ENCODE measurements at regions not wholly inside any gene's neighbourhood (a gene's known extent, or its start where the extent isn't known, plus 50 kb on each side); places are given as distances from the start of the nearest gene placed in this dataset.

DNA sequence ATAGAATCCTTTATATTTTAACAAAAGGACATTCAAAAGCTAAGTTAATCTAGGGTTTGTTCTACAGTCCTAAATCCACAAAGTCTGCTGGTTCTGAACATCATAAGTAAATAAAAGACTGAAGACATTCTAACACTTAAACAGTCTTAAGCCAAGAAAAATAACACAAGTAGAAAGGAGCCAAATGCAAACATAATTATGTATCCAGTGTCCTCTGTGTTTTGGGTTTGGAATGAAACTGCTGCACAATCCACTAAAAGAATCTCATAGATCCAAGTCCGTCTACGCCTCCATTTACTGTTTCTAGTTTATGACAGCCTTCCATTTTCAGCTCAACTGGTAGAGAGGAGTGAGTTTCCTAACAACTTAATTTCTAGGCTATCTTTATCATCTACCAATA, 623.6 kb upstream of the FZD8 start:
- no peak for TF ChIP-seq POLR2AphosphoS5 (IDR thresholded peaks at IDR 0.05)
- TF ChIP-seq, protein P1, sequence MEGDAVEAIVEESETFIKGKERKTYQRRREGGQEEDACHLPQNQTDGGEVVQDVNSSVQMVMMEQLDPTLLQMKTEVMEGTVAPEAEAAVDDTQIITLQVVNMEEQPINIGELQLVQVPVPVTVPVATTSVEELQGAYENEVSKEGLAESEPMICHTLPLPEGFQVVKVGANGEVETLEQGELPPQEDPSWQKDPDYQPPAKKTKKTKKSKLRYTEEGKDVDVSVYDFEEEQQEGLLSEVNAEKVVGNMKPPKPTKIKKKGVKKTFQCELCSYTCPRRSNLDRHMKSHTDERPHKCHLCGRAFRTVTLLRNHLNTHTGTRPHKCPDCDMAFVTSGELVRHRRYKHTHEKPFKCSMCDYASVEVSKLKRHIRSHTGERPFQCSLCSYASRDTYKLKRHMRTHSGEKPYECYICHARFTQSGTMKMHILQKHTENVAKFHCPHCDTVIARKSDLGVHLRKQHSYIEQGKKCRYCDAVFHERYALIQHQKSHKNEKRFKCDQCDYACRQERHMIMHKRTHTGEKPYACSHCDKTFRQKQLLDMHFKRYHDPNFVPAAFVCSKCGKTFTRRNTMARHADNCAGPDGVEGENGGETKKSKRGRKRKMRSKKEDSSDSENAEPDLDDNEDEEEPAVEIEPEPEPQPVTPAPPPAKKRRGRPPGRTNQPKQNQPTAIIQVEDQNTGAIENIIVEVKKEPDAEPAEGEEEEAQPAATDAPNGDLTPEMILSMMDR (IDR thresholded peaks at IDR 0.05): no peak
- TF ChIP-seq POLR2A (IDR thresholded peaks at IDR 0.05): no peak
- no peak for TF ChIP-seq EP300 (IDR thresholded peaks at IDR 0.05)
- WGBS, 5 donors: 63 to 69% (median 67%) methylated on average over 2 of the region's 2 CpGs
- Histone ChIP-seq H3K4me3 (no peak overlapping the region), H3K4me1 (no peaks in the 10 kb centered on the region), H3K27me3 (no peaks in the 10 kb centered on the region), H3K9me3 (no peaks in the 10 kb centered on the region), H3K27ac (no peak overlapping the region), H3K36me3 (no peaks in the 10 kb centered on the region)
- intact Hi-C loops (cut with DNase I; ENCODE audit: low total_unique reads): no loop called here
- DNase-seq: no peak

DNA sequence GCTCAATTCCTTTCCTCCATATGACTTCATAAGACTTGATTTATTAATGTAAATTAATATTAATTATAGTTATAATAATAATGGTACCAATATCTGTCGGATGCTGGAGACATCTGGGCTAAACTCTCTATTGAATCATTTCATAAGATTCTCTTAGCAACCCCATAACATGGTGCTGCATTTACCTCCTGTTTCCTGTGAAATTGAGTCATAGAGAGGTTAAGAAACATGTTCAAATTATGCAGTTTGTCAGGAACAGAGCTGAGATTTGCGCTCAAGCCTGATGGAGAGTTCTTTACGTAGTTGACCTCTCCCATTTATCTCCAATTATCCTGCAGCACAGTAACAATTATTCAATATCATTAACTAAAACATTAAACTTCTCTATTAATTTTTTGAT, 621.8 kb upstream of the FZD8 start:
- Histone ChIP-seq H3K4me3 (no peak overlapping the region), H3K36me3 (no peaks in the 10 kb centered on the region), H3K9me3 (no peaks in the 10 kb centered on the region), H3K4me1 (no peaks in the 10 kb centered on the region), H3K27ac (no peak overlapping the region), H3K27me3 (no peaks in the 10 kb centered on the region)
- TF ChIP-seq POLR2AphosphoS5 (IDR thresholded peaks at IDR 0.05) (no peak), EP300 (IDR thresholded peaks at IDR 0.05) (no peak), POLR2A (IDR thresholded peaks at IDR 0.05) (no peak)
- TF ChIP-seq, protein P1 (IDR thresholded peaks at IDR 0.05): no peak
- intact Hi-C loops (cut with DNase I; ENCODE audit: low total_unique reads): no loop called here
- 86 to 97% (median 91%) methylated on average over 3 of the region's 3 CpGs for WGBS, 5 donors
- DNase-seq: no peak

DNA sequence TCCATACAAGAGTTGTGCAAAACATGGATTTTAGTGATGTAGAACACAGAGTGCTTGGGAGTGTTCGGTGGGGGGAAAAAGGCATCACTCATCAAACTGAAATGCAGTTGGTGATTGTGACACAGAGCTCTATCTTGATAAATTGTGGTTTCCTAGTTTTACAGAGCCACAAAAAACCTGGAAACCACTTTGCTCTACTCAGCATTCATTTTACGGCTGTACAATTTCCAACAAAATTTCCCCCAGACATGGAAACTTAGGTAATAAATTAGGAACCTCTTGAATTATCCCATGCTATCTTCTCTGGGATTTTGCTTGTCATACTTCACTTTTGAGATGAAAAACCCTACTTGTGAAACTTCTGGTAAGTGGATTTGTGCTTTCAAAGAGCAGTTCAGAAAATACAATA, 614.9 kb upstream of the FZD8 start:
- Histone ChIP-seq H3K9me3 (no peaks in the 10 kb centered on the region), H3K27ac (no peak overlapping the region), H3K36me3 (no peaks in the 10 kb centered on the region), H3K4me3 (no peak overlapping the region), H3K27me3 (no peaks in the 10 kb centered on the region), H3K4me1 (no peaks in the 10 kb centered on the region)
- peak in 1 of 2 donors; percentile 11 for DNase-seq
- intact Hi-C loops (cut with DNase I; ENCODE audit: low total_unique reads): no loop called here
- 54 to 77% (median 71%) methylated on average over 2 of the region's 2 CpGs for WGBS, 5 donors
- TF ChIP-seq POLR2A (IDR thresholded peaks at IDR 0.05): no peak
- TF ChIP-seq, protein P1 (IDR thresholded peaks at IDR 0.05): no peak
- TF ChIP-seq EP300 (IDR thresholded peaks at IDR 0.05): no peak
- no peak for TF ChIP-seq POLR2AphosphoS5 (IDR thresholded peaks at IDR 0.05)

DNA sequence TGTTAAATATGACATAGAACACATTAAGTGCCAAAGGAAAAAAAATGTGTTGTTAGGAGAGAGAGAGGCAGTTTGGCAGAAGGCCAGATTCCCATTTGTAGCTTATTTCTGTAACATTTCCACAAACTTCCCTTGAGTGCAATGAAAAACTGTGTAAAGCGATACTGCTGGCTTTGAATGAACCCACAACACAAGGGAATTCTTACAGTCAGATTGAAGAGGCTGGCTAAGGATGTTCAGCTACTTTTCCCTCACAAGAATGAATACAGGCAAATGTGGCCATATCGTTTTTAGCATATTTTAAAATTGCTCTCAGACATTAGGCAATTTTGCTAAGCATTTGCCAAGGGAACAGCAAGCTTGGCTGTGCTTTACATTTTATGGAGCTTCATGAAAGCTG, 614.1 kb upstream of the FZD8 start:
- DNase-seq: peak in 1 of 2 donors; percentile 70
- Histone ChIP-seq H3K4me1 (no peaks in the 10 kb centered on the region), H3K36me3 (no peaks in the 10 kb centered on the region), H3K9me3 (no peaks in the 10 kb centered on the region), H3K27me3 (no peaks in the 10 kb centered on the region), H3K27ac (no peak overlapping the region), H3K4me3 (no peak overlapping the region)
- TF ChIP-seq POLR2AphosphoS5 (IDR thresholded peaks at IDR 0.05) (no peak), POLR2A (IDR thresholded peaks at IDR 0.05) (no peak), EP300 (IDR thresholded peaks at IDR 0.05) (no peak)
- TF ChIP-seq, protein P1 (IDR thresholded peaks at IDR 0.05): no peak
- intact Hi-C loops (cut with DNase I; ENCODE audit: low total_unique reads): no loop called here
- 58 to 73% (median 66%) methylated on average over 2 of the region's 2 CpGs for WGBS, 5 donors
